ENCODE measurements at regions not wholly inside any gene's neighbourhood (a gene's known extent, or its start where the extent isn't known, plus 50 kb on each side); places are given as distances from the start of the nearest gene placed in this dataset.

- in situ Hi-C loops (cut with HindIII; ENCODE audit: low sequenced_read_pairs) = no loop called here
Observed at GRCh38 chr4:123496421-123496820, 99.8 kb downstream of the SPRY1 start.

- in situ Hi-C loops (cut with HindIII; ENCODE audit: low sequenced_read_pairs) = no loop called here
Observed at GRCh38 chr4:123497340-123497739, 100.7 kb downstream of the SPRY1 start.

GRCh38 chr4:123501733-123502132 lies 105.1 kb downstream of the SPRY1 start:
- in situ Hi-C loops (cut with HindIII; ENCODE audit: low sequenced_read_pairs) = no loop called here

- in situ Hi-C loops (cut with HindIII; ENCODE audit: low sequenced_read_pairs) = no loop called here
Observed at GRCh38 chr4:123503698-123504363, 107.2 kb downstream of the SPRY1 start.

GRCh38 chr4:123505095-123506010 lies 108.8 kb downstream of the SPRY1 start:
- in situ Hi-C loops (cut with HindIII; ENCODE audit: low sequenced_read_pairs) = no loop called here

- in situ Hi-C loops (cut with HindIII; ENCODE audit: low sequenced_read_pairs) = no loop called here
Observed at GRCh38 chr4:123506011-123506695, 109.6 kb downstream of the SPRY1 start.

GRCh38 chr4:123507376-123507775 lies 110.8 kb downstream of the SPRY1 start:
- in situ Hi-C loops (cut with HindIII; ENCODE audit: low sequenced_read_pairs) = no loop called here

GRCh38 chr4:123510221-123510620 lies 113.6 kb downstream of the SPRY1 start:
- in situ Hi-C loops (cut with HindIII; ENCODE audit: low sequenced_read_pairs) = no loop called here

GRCh38 chr4:123510659-123511058 lies 114.1 kb downstream of the SPRY1 start:
- in situ Hi-C loops (cut with HindIII; ENCODE audit: low sequenced_read_pairs) = no loop called here

GRCh38 chr4:123516576-123516975 lies 120.0 kb downstream of the SPRY1 start:
- in situ Hi-C loops (cut with HindIII; ENCODE audit: low sequenced_read_pairs) = no loop called here

GRCh38 chr4:123517176-123517575 lies 120.6 kb downstream of the SPRY1 start:
- in situ Hi-C loops (cut with HindIII; ENCODE audit: low sequenced_read_pairs) = no loop called here

- in situ Hi-C loops (cut with HindIII; ENCODE audit: low sequenced_read_pairs) = no loop called here
Observed at GRCh38 chr4:123517971-123518370, 121.4 kb downstream of the SPRY1 start.

GRCh38 chr4:123520325-123520724 lies 123.7 kb downstream of the SPRY1 start:
- in situ Hi-C loops (cut with HindIII; ENCODE audit: low sequenced_read_pairs) = no loop called here

GRCh38 chr4:123522081-123522480 lies 125.5 kb downstream of the SPRY1 start:
- in situ Hi-C loops (cut with HindIII; ENCODE audit: low sequenced_read_pairs) = no loop called here

GRCh38 chr4:123522646-123523045 lies 126.1 kb downstream of the SPRY1 start:
- in situ Hi-C loops (cut with HindIII; ENCODE audit: low sequenced_read_pairs) = no loop called here

GRCh38 chr4:123524958-123525628 lies 128.5 kb downstream of the SPRY1 start:
- in situ Hi-C loops (cut with HindIII; ENCODE audit: low sequenced_read_pairs) = no loop called here

- in situ Hi-C loops (cut with HindIII; ENCODE audit: low sequenced_read_pairs) = no loop called here
Observed at GRCh38 chr4:123526511-123526910, 129.9 kb downstream of the SPRY1 start.

GRCh38 chr4:123528501-123529277 lies 132.1 kb downstream of the SPRY1 start:
- in situ Hi-C loops (cut with HindIII; ENCODE audit: low sequenced_read_pairs) = no loop called here

- in situ Hi-C loops (cut with HindIII; ENCODE audit: low sequenced_read_pairs) = no loop called here
Observed at GRCh38 chr4:123529278-123529568, 132.6 kb downstream of the SPRY1 start.

GRCh38 chr4:123530357-123530756 lies 133.8 kb downstream of the SPRY1 start:
- in situ Hi-C loops (cut with HindIII; ENCODE audit: low sequenced_read_pairs) = no loop called here
